ENCODE measurements at regions not wholly inside any gene's neighbourhood (a gene's known extent, or its start where the extent isn't known, plus 50 kb on each side); places are given as distances from the start of the nearest gene placed in this dataset.

GRCh38 chr6:169887529-169888140 is 136.2 kb downstream of the ERMARD start:
- no peak overlapping the region for H3K9ac ChIP-seq (ENCODE audit: low read depth, low read length)
- H2AFZ ChIP-seq (ENCODE audit: low read depth, low read length) = no peak overlapping the region
- DNase-seq (no peak), ATAC-seq (ENCODE audit: insufficient read depth, low read depth) (no peak)
- TF ChIP-seq CTCF (IDR thresholded peaks at IDR 0.05; ENCODE audit: borderline replicate concordance, extremely low read depth, low read length, poor library complexity, severe bottlenecking) = no peak
- no peak for TF ChIP-seq EZH2 (IDR thresholded peaks at IDR 0.05; ENCODE audit: borderline replicate concordance, low read depth, low read length, severe bottlenecking)
- H3K27me3 ChIP-seq (ENCODE audit: insufficient read depth, low read length, poor library complexity) = no peaks in the 10 kb centered on the region
- no peaks in the 10 kb centered on the region for H4K20me1 ChIP-seq (ENCODE audit: insufficient read depth, low read length)
- H3K4me3 ChIP-seq (ENCODE audit: low read depth in 1 of 2, low read length in 2 of 2) = no peak overlapping the region
- no peaks in the 10 kb centered on the region for H3K79me2 ChIP-seq (ENCODE audit: insufficient read depth, low read length)
- no peaks in the 10 kb centered on the region for H3K4me1 ChIP-seq (ENCODE audit: insufficient read depth, low read length)
- H3K4me2 ChIP-seq (ENCODE audit: insufficient read depth, low read length) = no peak overlapping the region
- H3K27ac ChIP-seq (ENCODE audit: low read length) = no peak overlapping the region
- no peaks in the 10 kb centered on the region for H3K9me3 ChIP-seq (ENCODE audit: insufficient read depth, low read length, severe bottlenecking)
- no peaks in the 10 kb centered on the region for H3K36me3 ChIP-seq (ENCODE audit: insufficient read depth, low read length)

DNA sequence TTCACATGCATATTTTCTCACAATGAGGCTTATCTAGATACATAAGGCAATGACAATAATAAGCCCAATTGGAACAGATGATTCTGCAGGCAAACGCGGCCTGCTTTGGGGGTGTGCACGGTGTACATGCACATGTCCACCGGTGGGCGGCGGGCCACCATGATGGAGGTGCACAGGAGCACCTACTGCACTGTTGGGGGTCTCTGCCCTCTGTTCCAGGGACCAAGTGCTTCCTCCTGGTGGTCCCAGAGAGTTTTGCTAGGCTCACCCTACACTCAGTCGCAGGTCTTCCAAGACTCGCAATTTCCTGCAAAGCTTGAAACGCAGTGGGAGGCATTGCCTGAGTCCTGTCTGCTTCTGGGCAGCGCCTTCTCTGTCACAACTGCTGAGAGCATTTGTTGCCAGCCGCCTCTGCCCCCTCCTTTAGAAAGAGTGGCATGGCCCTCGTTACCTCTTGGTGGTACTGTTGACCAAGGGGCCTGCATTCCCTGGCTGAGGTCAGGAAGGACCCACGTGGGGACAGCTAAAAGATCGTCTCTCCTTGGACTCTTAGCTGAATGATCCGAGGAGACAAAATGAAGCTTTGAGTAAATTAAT is 135.3 kb downstream of the ERMARD start:
- Histone ChIP-seq H2AFZ (ENCODE audit: low read depth, low read length) (no peak overlapping the region), H4K20me1 (ENCODE audit: insufficient read depth, low read length) (no peaks in the 10 kb centered on the region), H3K27ac (ENCODE audit: low read length) (no peak overlapping the region), H3K4me1 (ENCODE audit: insufficient read depth, low read length) (no peaks in the 10 kb centered on the region), H3K79me2 (ENCODE audit: insufficient read depth, low read length) (no peaks in the 10 kb centered on the region), H3K4me3 (ENCODE audit: low read depth in 1 of 2, low read length in 2 of 2) (no peak overlapping the region), H3K36me3 (ENCODE audit: insufficient read depth, low read length) (no peaks in the 10 kb centered on the region), H3K9me3 (ENCODE audit: insufficient read depth, low read length, severe bottlenecking) (no peaks in the 10 kb centered on the region), H3K9ac (ENCODE audit: low read depth, low read length) (no peak overlapping the region), H3K4me2 (ENCODE audit: insufficient read depth, low read length) (no peak overlapping the region), H3K27me3 (ENCODE audit: insufficient read depth, low read length, poor library complexity) (no peaks in the 10 kb centered on the region)
- no peak for TF ChIP-seq CTCF (IDR thresholded peaks at IDR 0.05; ENCODE audit: borderline replicate concordance, extremely low read depth, low read length, poor library complexity, severe bottlenecking)
- TF ChIP-seq EZH2 (IDR thresholded peaks at IDR 0.05; ENCODE audit: borderline replicate concordance, low read depth, low read length, severe bottlenecking) = no peak
- DNase-seq = no peak
- ATAC-seq (ENCODE audit: insufficient read depth, low read depth) = no peak

GRCh38 chr6:169885831-169886230 is 134.4 kb downstream of the ERMARD start:
- H3K36me3 ChIP-seq (ENCODE audit: insufficient read depth, low read length) = no peaks in the 10 kb centered on the region
- no peaks in the 10 kb centered on the region for H3K9me3 ChIP-seq (ENCODE audit: insufficient read depth, low read length, severe bottlenecking)
- no peak overlapping the region for H2AFZ ChIP-seq (ENCODE audit: low read depth, low read length)
- H3K4me3 ChIP-seq (ENCODE audit: low read depth in 1 of 2, low read length in 2 of 2) = no peak overlapping the region
- DNase-seq = no peak
- no peaks in the 10 kb centered on the region for H3K4me1 ChIP-seq (ENCODE audit: insufficient read depth, low read length)
- TF ChIP-seq EZH2 (IDR thresholded peaks at IDR 0.05; ENCODE audit: borderline replicate concordance, low read depth, low read length, severe bottlenecking) = no peak
- TF ChIP-seq CTCF (IDR thresholded peaks at IDR 0.05; ENCODE audit: borderline replicate concordance, extremely low read depth, low read length, poor library complexity, severe bottlenecking) = no peak
- no peak overlapping the region for H3K9ac ChIP-seq (ENCODE audit: low read depth, low read length)
- H3K79me2 ChIP-seq (ENCODE audit: insufficient read depth, low read length) = no peaks in the 10 kb centered on the region
- H3K4me2 ChIP-seq (ENCODE audit: insufficient read depth, low read length) = no peak overlapping the region
- no peak overlapping the region for H3K27ac ChIP-seq (ENCODE audit: low read length)
- no peaks in the 10 kb centered on the region for H3K27me3 ChIP-seq (ENCODE audit: insufficient read depth, low read length, poor library complexity)
- no peak for ATAC-seq (ENCODE audit: insufficient read depth, low read depth)
- H4K20me1 ChIP-seq (ENCODE audit: insufficient read depth, low read length) = no peaks in the 10 kb centered on the region

Data from DND-41 (cell line).